HG03097 (cell line): ENCODE measurements at regions not wholly inside any gene's neighbourhood (a gene's known extent, or its start where the extent isn't known, plus 50 kb on each side); places are given as distances from the start of the nearest gene placed in this dataset.

Source experiments
- ATAC-seq: cut with Tn5 transposase; IDR thresholded peaks from one replicate; pipeline ENCODE4 v1.9.1; 2021; ENCODE audit not compliant: unreplicated experiment, low FRiP score

DNA sequence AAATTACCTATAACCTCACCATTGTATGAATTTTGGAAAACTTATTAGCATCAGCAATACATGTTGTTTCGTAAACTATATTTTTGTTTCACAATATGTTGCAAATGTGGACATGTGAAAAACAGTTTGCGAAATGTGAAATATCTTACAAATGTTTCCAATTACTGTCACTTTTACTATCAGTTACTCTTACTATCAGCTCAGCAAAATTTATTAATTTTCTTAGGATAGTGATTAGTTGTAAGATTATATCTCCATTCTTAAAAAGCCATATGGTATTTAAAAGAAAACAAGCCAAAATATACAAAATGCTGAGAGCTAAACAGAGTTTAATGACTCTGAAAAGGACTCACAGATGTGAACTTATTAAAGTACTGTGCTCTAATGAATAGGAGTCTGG, 111.9 kb upstream of the LPAR1 start:
- ATAC-seq: no peak

- ATAC-seq: no peak
Observed at GRCh38 chr9:111149018-111149759, 110.9 kb upstream of the LPAR1 start.

GRCh38 chr9:111148052-111149017, 110.1 kb upstream of the LPAR1 start:
- ATAC-seq: peak; percentile 76

GRCh38 chr9:111147041-111147440, 108.8 kb upstream of the LPAR1 start:
- no peak for ATAC-seq

GRCh38 chr9:111144741-111145140, 106.5 kb upstream of the LPAR1 start:
- ATAC-seq: no peak

DNA sequence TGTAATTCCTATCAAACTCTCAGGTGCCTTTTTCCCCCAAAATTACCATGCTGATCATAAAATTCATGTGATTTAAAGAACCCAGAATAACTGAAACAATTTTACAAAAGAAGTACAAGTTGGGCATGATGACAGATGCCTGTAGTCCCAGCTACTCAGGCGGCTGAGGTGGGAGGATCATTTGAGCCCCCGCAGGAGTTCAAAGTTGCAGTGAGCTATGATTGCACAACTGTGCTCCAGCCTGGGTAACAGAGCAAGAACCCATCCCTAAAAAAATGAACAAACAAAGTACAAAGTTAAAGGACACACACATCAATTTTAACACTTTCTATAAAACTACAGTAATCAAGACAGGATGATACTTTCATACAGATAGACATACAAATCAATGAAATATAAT, 97.9 kb upstream of the LPAR1 start:
- ATAC-seq: no peak

DNA sequence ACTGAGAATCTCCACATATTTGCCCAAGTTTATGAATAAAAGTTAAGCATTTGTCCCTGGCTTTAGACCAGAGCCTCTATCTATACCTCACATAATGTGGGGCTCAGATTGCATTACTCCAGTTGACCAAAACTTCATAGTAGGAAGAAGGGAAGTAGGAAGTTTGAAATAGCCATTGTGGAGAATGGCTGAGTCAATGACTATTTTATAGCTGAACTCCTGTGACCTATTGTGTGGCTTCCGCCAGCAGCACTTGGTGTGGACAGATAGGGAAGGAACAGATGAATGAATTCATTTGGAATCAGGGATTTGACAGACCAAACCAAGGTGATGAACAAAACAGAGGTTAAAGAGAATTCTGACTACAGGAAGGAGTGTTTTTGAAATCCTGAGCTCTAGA, 92.9 kb upstream of the LPAR1 start:
- no peak for ATAC-seq

- ATAC-seq: no peak
Observed at GRCh38 chr9:111120526-111120925, 82.3 kb upstream of the LPAR1 start.

DNA sequence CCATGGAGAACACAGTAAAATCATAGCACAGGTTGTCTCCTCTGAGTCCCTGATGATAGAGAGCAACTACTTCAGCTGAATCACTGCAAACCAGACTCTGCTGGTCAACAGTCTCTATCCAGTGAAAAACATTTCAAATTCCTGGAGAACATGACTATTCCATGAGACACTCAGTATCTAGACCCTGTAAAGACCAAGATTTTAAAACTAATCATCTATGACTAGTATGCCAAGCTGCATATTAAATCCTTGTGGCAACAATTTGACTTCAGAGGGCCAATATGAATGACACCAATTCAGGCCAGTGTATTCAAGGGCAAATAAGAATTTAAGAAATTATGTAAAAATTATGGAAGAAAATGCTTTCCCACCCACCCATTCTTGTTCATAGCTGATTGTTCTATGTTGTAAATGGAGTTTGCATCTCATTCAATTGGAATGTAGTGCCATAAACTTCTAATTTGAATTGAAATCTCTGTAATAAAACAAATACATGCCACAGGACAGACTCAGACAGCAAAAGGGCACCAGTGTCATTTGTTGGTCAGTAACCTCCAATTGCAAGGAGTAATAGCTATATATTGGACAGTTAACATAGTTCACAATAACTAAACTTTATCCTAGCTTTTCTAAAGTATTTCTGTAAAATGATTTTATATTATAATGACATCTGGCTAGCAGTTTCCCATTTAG, 80.1 kb upstream of the LPAR1 start:
- ATAC-seq: no peak

DNA sequence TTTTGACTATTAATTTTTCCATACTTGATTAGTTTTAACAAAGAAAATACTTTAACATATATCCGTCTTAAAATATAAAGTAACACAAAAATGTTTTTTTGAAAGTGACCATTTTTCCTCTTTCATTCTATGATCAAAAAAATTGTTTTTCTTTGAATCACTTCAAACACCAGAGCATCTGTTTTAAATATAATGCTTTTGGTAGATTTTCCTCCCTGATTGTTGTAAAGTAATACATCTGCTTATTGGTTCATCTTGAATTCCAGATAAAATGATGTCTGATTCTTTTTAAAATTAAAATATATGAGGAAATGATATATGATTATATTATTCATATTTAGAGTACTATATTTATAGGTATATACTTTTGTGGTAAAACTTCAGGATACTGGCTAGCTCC, 76.2 kb upstream of the LPAR1 start:
- no peak for ATAC-seq

- ATAC-seq: no peak
Observed at GRCh38 chr9:111113712-111114111, 75.4 kb upstream of the LPAR1 start.

DNA sequence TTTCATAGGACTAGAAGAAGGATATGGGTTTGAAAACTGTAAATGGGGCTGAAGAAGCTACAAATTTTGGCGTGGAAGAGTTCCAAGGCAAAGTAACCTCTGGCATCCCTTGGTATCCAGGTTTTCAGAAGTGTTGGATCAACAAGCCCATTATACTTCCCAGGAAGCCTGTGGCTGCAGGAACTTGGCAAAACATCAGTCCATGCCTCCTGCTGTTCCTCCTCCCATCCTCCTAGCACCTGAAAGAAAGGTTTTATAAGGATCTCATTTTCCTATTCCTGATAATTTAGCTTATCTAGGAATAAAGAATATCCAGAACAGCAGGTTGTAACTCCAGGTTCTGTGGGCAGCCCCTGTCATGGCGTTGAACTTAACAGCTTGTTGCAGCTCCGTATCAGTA, 72.5 kb upstream of the LPAR1 start:
- no peak for ATAC-seq

DNA sequence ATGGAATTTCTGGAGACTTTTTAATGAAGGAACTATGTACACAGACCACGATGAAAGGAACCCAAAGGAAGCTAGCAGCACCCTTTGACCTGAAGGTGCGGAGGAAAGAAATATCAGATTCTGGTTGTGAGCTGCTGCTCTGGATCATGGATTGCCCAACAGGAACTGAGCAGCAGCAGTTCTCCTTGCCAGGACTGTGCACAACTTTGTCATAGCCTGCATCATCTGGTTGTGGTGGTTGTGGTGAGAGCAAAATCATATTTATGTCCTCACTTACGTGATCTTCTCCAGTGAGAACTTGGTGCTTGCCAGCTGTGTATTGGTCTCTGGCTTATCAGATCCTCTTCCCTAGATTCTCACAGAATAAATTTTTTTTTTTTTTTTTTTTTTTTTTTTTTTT, 70.7 kb upstream of the LPAR1 start:
- ATAC-seq: no peak

GRCh38 chr9:111107141-111107540, 68.9 kb upstream of the LPAR1 start:
- ATAC-seq: no peak

DNA sequence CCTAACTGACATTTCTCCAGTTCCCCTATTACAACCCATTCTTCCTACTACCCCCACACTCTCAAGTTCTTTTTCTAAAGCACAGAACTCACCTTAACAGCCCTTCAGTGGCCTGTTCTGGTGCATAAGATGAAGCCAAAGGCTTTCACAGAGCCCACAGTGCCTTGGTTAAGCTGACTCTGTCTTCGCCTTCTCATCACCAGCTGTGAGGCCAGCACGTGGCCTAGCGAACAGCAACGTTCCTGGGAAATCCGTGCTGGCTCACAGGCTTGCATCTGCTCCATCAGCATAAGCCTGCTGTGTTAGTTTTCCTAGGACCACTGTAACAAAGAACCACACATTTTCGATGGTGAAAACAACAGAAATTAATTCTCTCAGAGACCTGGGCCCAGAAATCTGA, 67.9 kb upstream of the LPAR1 start:
- ATAC-seq: no peak

- no peak for ATAC-seq
Observed at GRCh38 chr9:111102793-111103464, 64.7 kb upstream of the LPAR1 start.

DNA sequence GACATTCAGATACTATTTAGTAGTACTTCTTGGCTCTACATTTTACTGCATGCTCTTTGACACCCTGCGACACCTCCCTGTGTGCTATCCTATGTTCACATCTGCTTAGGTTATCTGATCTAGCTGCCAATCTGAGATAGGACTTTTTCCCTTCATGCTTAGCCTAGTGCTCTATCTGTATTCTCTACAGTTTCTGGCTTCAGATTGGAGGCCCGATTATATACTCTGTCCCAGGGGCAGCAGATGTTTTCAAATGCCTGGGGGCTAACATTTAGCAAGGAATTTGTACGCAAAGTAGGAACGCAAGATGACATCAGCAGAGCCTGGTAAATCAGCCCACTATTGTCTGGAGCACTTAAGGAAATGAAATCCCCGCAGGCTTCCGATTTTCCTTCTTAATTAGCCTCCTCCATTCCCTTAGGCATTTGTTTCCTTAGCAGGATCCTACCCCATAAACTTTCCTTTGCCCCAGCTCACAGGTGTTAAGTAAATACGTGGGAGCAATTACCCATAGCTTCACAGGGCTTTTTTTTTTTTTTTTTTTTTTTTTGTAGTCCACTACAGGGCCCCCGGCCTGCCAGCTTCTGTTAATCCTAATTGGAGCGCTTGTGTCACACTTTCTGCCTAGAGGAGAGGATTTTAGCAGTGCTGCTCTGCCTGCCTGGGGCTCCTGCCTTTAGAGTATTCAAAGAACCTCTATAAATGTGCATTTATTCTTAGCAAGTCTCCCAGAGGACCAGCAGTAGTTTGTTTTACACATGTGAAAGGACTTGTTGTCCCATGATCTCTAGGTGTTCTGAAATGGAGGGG, 61.1 kb upstream of the LPAR1 start:
- no peak for ATAC-seq

GRCh38 chr9:111098093-111098492, 59.8 kb upstream of the LPAR1 start:
- ATAC-seq: no peak

DNA sequence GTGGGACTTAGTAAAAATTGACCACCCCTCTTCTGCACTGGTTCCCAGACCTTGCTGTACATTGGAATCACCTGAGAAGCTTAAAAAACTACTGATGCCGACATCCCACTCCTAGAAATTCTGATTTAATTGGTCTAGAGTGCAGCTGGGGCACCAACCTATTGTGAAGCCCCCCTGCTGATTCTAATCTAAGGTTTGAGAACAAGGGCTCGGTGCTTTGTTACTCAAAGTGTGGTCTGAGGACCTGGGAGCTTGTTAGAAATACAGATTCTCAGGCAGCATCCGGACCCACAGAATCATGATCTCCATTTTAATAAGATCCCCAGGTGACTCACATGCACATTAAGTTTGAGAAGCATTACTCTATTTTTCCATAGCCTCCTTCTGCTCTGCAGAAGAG, 57.8 kb upstream of the LPAR1 start:
- ATAC-seq: no peak

- no peak for ATAC-seq
Observed at GRCh38 chr9:111095441-111095840, 57.2 kb upstream of the LPAR1 start.
